ENCODE measurements at regions not wholly inside any gene's neighbourhood (a gene's known extent, or its start where the extent isn't known, plus 50 kb on each side); places are given as distances from the start of the nearest gene placed in this dataset.

- Histone ChIP-seq H3K36me3 (no peaks in the 10 kb centered on the region), H3K27me3 (peaks cover 0 to 3% of the 10 kb centered on the region in 2 donors), H3K9me3 (no peaks in the 10 kb centered on the region), H3K27ac (no peak overlapping the region), H3K4me3 (no peak overlapping the region), H3K4me1 (no peaks in the 10 kb centered on the region)
- DNase-seq = no peak
- TF ChIP-seq CTCF (IDR thresholded peaks at IDR 0.05) = no peak
- intact Hi-C loops (cut with DNase I; ENCODE audit: low total_unique reads) = no loop called here
These were observed 125.1 kb upstream of the AGBL1 start for GRCh38 chr15:85954586-85954985.

- no peaks in the 10 kb centered on the region for H3K9me3 ChIP-seq
- no peak overlapping the region for H3K4me3 ChIP-seq
- H3K4me1 ChIP-seq = no peaks in the 10 kb centered on the region
- intact Hi-C loops (cut with DNase I; ENCODE audit: low total_unique reads) = no loop called here
- no peak for TF ChIP-seq CTCF (IDR thresholded peaks at IDR 0.05)
- no peak for DNase-seq
- no peaks in the 10 kb centered on the region for H3K36me3 ChIP-seq
- H3K27me3 ChIP-seq = peaks cover 0 to 2% of the 10 kb centered on the region in 2 donors
- no peak overlapping the region for H3K27ac ChIP-seq
These were observed 123.9 kb upstream of the AGBL1 start for GRCh38 chr15:85955501-85956391.

DNA sequence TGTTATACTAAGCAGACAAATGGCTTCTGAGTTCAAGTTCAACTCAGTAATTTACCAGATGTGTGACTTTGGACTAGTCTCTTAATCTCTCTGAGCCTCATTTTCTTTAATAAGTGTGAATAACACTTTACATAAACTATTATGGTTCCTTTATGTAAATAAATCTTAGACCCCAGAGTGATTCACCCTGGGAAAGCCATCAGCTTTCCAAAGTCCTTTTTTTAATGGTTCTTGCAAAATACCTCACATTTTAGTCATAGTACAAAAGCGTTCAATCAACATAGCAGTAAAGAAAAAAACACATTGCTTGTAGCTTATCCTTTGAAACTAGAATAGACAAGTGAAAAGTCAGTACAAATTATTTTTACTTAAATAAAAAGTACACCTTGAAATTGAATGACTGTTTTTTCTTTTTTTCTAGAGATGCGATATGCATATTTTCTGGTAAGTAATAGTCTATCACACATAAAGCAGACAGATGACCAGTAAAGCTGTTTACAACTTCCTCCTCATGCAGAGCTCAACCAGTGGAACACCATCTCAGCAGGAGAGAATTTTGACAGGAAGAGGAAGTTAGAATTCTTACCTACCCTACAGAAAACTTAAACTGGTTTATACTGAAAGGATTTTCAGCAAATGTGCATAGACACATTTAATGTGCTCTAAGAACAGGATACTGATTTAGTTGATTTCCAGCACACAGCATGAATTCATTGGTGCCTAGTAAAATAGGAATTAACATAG, 123.0 kb upstream of the AGBL1 start:
- no peak overlapping the region for H3K27ac ChIP-seq
- intact Hi-C loops (cut with DNase I; ENCODE audit: low total_unique reads) = no loop called here
- TF ChIP-seq CTCF (IDR thresholded peaks at IDR 0.05) = no peak
- no peak overlapping the region for H3K4me3 ChIP-seq
- H3K4me1 ChIP-seq = no peaks in the 10 kb centered on the region
- no peak for DNase-seq
- H3K36me3 ChIP-seq = no peaks in the 10 kb centered on the region
- no peaks in the 10 kb centered on the region for H3K27me3 ChIP-seq
- no peaks in the 10 kb centered on the region for H3K9me3 ChIP-seq

DNA sequence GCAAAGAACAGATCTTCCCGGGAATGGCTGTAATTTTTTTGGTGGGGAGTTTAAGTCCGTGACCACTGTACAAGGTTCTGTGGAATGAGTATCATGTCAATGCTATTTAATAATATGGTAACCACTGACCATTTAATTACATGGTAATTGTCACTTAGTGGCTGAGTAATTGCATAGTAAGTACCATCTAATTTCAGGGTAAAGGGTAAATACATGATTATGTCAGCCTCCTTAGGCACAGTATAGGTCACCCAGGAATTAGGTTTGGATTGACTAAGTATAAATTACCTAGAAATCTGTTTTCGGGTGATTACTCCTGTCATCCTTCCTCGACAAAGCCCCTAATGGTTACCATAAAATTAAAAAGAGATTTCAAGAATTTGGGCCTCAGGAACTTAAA, 120.1 kb upstream of the AGBL1 start:
- no peaks in the 10 kb centered on the region for H3K4me1 ChIP-seq
- H3K9me3 ChIP-seq = no peaks in the 10 kb centered on the region
- no peak overlapping the region for H3K4me3 ChIP-seq
- intact Hi-C loops (cut with DNase I; ENCODE audit: low total_unique reads) = no loop called here
- H3K27ac ChIP-seq = no peak overlapping the region
- no peaks in the 10 kb centered on the region for H3K36me3 ChIP-seq
- H3K27me3 ChIP-seq = no peaks in the 10 kb centered on the region
- DNase-seq = no peak
- TF ChIP-seq CTCF (IDR thresholded peaks at IDR 0.05) = no peak

GRCh38 chr15:85960381-85960780, 119.3 kb upstream of the AGBL1 start:
- no peaks in the 10 kb centered on the region for H3K9me3 ChIP-seq
- H3K36me3 ChIP-seq = no peaks in the 10 kb centered on the region
- no peak for TF ChIP-seq CTCF (IDR thresholded peaks at IDR 0.05)
- no peak overlapping the region for H3K27ac ChIP-seq
- no peak overlapping the region for H3K4me3 ChIP-seq
- intact Hi-C loops (cut with DNase I; ENCODE audit: low total_unique reads) = no loop called here
- no peak for DNase-seq
- H3K27me3 ChIP-seq = no peaks in the 10 kb centered on the region
- H3K4me1 ChIP-seq = no peaks in the 10 kb centered on the region
